ENCODE measurements at regions not wholly inside any gene's neighbourhood (a gene's known extent, or its start where the extent isn't known, plus 50 kb on each side); places are given as distances from the start of the nearest gene placed in this dataset.

DNA sequence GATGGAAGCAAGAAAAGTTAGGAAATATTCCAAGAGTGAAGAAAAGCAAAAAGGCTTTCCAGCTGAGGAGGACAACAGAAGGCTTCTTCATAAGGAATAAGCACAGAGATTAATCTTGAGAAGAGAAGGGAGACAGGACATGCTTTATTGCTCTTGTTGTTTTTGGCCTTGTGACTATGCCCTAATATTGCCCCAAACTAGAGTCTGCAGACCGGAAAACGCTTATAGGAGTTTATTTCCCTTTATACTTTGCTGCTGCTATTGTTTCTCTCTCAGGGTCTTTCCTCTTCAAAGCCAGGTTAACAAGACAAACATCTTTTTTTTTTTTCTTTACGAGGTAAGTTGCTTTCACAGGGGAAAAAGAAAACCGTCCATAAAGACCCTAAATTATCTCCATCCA, 991.4 kb downstream of the ADGRL2 start:
- TF ChIP-seq, protein P1, sequence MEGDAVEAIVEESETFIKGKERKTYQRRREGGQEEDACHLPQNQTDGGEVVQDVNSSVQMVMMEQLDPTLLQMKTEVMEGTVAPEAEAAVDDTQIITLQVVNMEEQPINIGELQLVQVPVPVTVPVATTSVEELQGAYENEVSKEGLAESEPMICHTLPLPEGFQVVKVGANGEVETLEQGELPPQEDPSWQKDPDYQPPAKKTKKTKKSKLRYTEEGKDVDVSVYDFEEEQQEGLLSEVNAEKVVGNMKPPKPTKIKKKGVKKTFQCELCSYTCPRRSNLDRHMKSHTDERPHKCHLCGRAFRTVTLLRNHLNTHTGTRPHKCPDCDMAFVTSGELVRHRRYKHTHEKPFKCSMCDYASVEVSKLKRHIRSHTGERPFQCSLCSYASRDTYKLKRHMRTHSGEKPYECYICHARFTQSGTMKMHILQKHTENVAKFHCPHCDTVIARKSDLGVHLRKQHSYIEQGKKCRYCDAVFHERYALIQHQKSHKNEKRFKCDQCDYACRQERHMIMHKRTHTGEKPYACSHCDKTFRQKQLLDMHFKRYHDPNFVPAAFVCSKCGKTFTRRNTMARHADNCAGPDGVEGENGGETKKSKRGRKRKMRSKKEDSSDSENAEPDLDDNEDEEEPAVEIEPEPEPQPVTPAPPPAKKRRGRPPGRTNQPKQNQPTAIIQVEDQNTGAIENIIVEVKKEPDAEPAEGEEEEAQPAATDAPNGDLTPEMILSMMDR (IDR thresholded peaks at IDR 0.05) = no peak
- TF ChIP-seq EP300 (IDR thresholded peaks at IDR 0.05; ENCODE audit: low read depth) (no peak), POLR2AphosphoS5 (IDR thresholded peaks at IDR 0.05) (no peak)
